Heart right ventricle (tissue), 16 donors: ENCODE measurements at regions not wholly inside any gene's neighbourhood (a gene's known extent, or its start where the extent isn't known, plus 50 kb on each side); places are given as distances from the start of the nearest gene placed in this dataset.

Experiments used
- ATAC-seq, 8 donors: fragments of 200-7000 bp; cut with Tn5 transposase; one replicate each; pipeline ENCODE4 v1.9.1; 2020; ENCODE audit warnings: mild to moderate bottlenecking in 8 of 8, moderate library complexity in 8 of 8, moderate number of reproducible peaks in 1 of 8
- DNase-seq, 2 donors: peaks; one replicate each; pipeline ENCODE4 v3.0.0-alpha.2; 2020
- H3K27ac ChIP-seq, 10 donors: fragments of 200-600 bp; sonication (generic) in 2 of 10; one replicate each; pipeline versions ENCODE4 v1.5.0 to v1.8.0; 2020 to 2022; ENCODE audit warnings: mild to moderate bottlenecking in 3 of 10
- H3K27me3 ChIP-seq, 7 donors: fragments of 200-600 bp; one replicate each; pipeline ENCODE4 v1.8.0; 2021 to 2022; ENCODE audit warnings: mild to moderate bottlenecking in 2 of 7
- H3K36me3 ChIP-seq, 9 donors: fragments of 200-600 bp; sonication (generic) in 1 of 9; one replicate each; pipeline versions ENCODE4 v1.5.0 to v1.8.0; 2020 to 2022; ENCODE audit warnings: mild to moderate bottlenecking in 2 of 9
- H3K4me1 ChIP-seq, 9 donors: fragments of 200-600 bp; sonication (generic) in 1 of 9; one replicate each; pipeline versions ENCODE4 v1.5.0 to v1.8.0; 2020 to 2022; ENCODE audit warnings: mild to moderate bottlenecking in 4 of 9
- H3K4me3 ChIP-seq, 10 donors: fragments of 200-600 bp; sonication (generic) in 2 of 10; one replicate each; pipeline versions ENCODE4 v1.5.0 to v1.8.0; 2020 to 2022; ENCODE audit warnings: mild to moderate bottlenecking in 7 of 10, moderate library complexity in 2 of 10
- H3K9me3 ChIP-seq, 11 donors: fragments of 200-600 bp in 10 of 11; sonication (generic) in 2 of 11; one replicate each; pipeline versions ENCODE4 v1.5.0 to v1.8.0; 2013 to 2022; ENCODE audit warnings: mild to moderate bottlenecking in 2 of 11, control low read depth in 1 of 11, moderate library complexity in 1 of 11
- CTCF ChIP-seq, 9 donors: fragments of 200-600 bp; sonication (generic) in 2 of 9; IDR thresholded peaks; one replicate each; pipeline versions ENCODE4 v1.5.0 to v1.8.0; 2021 to 2022; ENCODE audit warnings: antibody characterized with exemption in 9 of 9, mild to moderate bottlenecking in 5 of 9, moderate library complexity in 1 of 9
- WGBS, 2 donors: extraction: QIAGEN DNeasy Blood & Tissue Kit; methylation state at CpG; one replicate each; pipeline ENCODE4 v1.1.7; 2013; ENCODE audit warnings: inconsistent platforms in 1 of 2; 5-methylcytosine and 5-hydroxymethylcytosine counted together
- intact Hi-C, 10 donors: fragments of 100-400 bp; cut with DNase I; formaldehyde crosslinking; loops; one replicate each; pipeline versions ENCODE4 v1.11.1 to v1.14.2; 2022
- donor health status: Arrhythmogenic right ventricular cardiomyopathy.
- donor health status: ischemic (EF 13 %, LVEDD 7.1; RV severe dilation, severe dysfunction).
- donor health status: healthy with polysubstance abuse.
- donor health status: DM: no; HTN: yes; CAD: no.
- donor health status: DM: no; HTN: no; CAD: no.
- donor health status: ischemic (EF 25% LVEDD 6.9; RV normal size, moderate dysfunction).
- donor health status: ischemic (EF 25% LVEDD 5.7; RV mildly dilated, moderate dysfunction).
- donor health status: healthy.
- donor health status: DM: yes; HTN: yes; CAD: no.
- donor health status: Ischemic cardiomyopathy.
- donor health status: ischemic (EF 35%, LVEDD 5.7; RV mildly dilated, moderate dysfunction).
- donor health status: nonischemic (EF 11% LVEDD 7.7; RV severe dilation, severe dysfunction).
- donor health status: DM: yes; HTN: yes; CAD: no.
- donor health status: PGD.
- donor health status: ischemic (EF 29% LVEDD 5.4; RV normal size, mild dysfunction).
- donor health status: nonischemic (EF 23%, LVEDD 6.1; RV moderate dilation, normal function).

- intact Hi-C loops, result no loop called here
- no peak overlapping the region for H3K4me3 ChIP-seq
- TF ChIP-seq CTCF (IDR thresholded peaks at IDR 0.05), result no peak
- DNase-seq (no peak), ATAC-seq (peak in 2 of 8 donors; percentile 22 to 33)
- H3K9me3 ChIP-seq, result peaks cover 0 to 6% (median 0%) of the 10 kb centered on the region in 11 donors
- no peaks in the 10 kb centered on the region for H3K27me3 ChIP-seq
- H3K36me3 ChIP-seq, result no peaks in the 10 kb centered on the region
- peak overlapping the region in 5 of 10 donors; percentile 6 to 68 (median 22) for H3K27ac ChIP-seq
- 56 to 61% methylated on average over 4 of the region's 4 CpGs for WGBS, 2 donors
- H3K4me1 ChIP-seq, result peaks cover 0 to 29% (median 7%) of the 10 kb centered on the region in 9 donors
These were observed 230.1 kb upstream of the CELF2 start for GRCh38 chr10:10787586-10787985.

GRCh38 chr10:10788761-10789160, 228.9 kb upstream of the CELF2 start:
- peaks cover 0 to 6% (median 0%) of the 10 kb centered on the region in 11 donors for H3K9me3 ChIP-seq
- intact Hi-C loops, result no loop called here
- H3K27me3 ChIP-seq, result no peaks in the 10 kb centered on the region
- 55 to 70% methylated on average over 4 of the region's 4 CpGs for WGBS, 2 donors
- peak in 2 of 8 donors; percentile 42 to 71 for ATAC-seq
- no peak for DNase-seq
- H3K4me3 ChIP-seq, result no peak overlapping the region
- peaks cover 0 to 35% (median 14%) of the 10 kb centered on the region in 9 donors for H3K4me1 ChIP-seq
- no peaks in the 10 kb centered on the region for H3K36me3 ChIP-seq
- TF ChIP-seq CTCF (IDR thresholded peaks at IDR 0.05), result no peak
- no peak overlapping the region for H3K27ac ChIP-seq

- Histone ChIP-seq H3K27ac (peak overlapping the region in 4 of 10 donors; percentile 52 to 71 (median 59)), H3K4me1 (peaks cover 0 to 41% (median 24%) of the 10 kb centered on the region in 9 donors), H3K4me3 (no peak overlapping the region), H3K27me3 (no peaks in the 10 kb centered on the region), H3K36me3 (no peaks in the 10 kb centered on the region), H3K9me3 (no peaks in the 10 kb centered on the region)
- WGBS, 2 donors, result 63 to 64% methylated on average over 3 of the region's 3 CpGs
- intact Hi-C loops, result loop anchor here in 2 of 10 donors (10.0 kb wide), 3 partner anchors 83 to 243 kb away; no protein-coding TSS in a partner anchor
- DNase-seq, result no peak
- no peak for ATAC-seq
- no peak for TF ChIP-seq CTCF (IDR thresholded peaks at IDR 0.05)
These were observed 225.8 kb upstream of the CELF2 start for GRCh38 chr10:10791869-10792268.

GRCh38 chr10:10792681-10793080, 225.0 kb upstream of the CELF2 start:
- ATAC-seq, result peak in 4 of 8 donors; percentile 35 to 82 (median 47)

More at GRCh38 chr10:10792681-10793080, 225.0 kb upstream of the CELF2 start:
- intact Hi-C loops, result loop anchor here in 2 of 10 donors (10.0 kb wide), 3 partner anchors 82 to 242 kb away; no protein-coding TSS in a partner anchor
- Histone ChIP-seq H3K27ac (peak overlapping the region in 6 of 10 donors; percentile 36 to 71 (median 54)), H3K4me1 (peaks cover 0 to 45% (median 32%) of the 10 kb centered on the region in 9 donors), H3K4me3 (no peak overlapping the region), H3K36me3 (no peaks in the 10 kb centered on the region), H3K27me3 (no peaks in the 10 kb centered on the region), H3K9me3 (no peaks in the 10 kb centered on the region)
- 15 to 18% methylated on average over 3 of the region's 3 CpGs for WGBS, 2 donors
- no peak for TF ChIP-seq CTCF (IDR thresholded peaks at IDR 0.05)
- DNase-seq, result peak in 1 of 2 donors; percentile 29
